Keratinocyte (primary cell): ENCODE measurements at regions not wholly inside any gene's neighbourhood (a gene's known extent, or its start where the extent isn't known, plus 50 kb on each side); places are given as distances from the start of the nearest gene placed in this dataset.

ENCODE experiments used
- DNase-seq: peaks from one replicate; pipeline ENCODE4 v3.0.0-alpha.2; 2011; ENCODE audit warnings: low read depth, missing footprints, low spot score
- FAIRE-seq: peaks from 2 replicates; lab custom pipeline; 2011; peaks lifted over from hg19 to GRCh38; lab: Jason Lieb, UNC
- H2AFZ ChIP-seq: 2 replicates; pipeline ENCODE4 v1.6.0; 2012; ENCODE audit warnings: low read length, control low read depth, inconsistent platforms; ENCODE audit not compliant: control insufficient read depth
- H3K27ac ChIP-seq: 2 replicates; pipeline ENCODE4 v1.5.1; 2011; ENCODE audit warnings: low read length; ENCODE audit not compliant: control insufficient read depth, insufficient read depth
- H3K27me3 ChIP-seq: 3 replicates; pipeline ENCODE4 v1.6.0; 2011; ENCODE audit warnings: low read length; ENCODE audit not compliant: control insufficient read depth, insufficient read depth; ENCODE audit errors: extremely low read depth
- H3K36me3 ChIP-seq, 2 experiments: 2 replicates in 1 of 2; 3 replicates in 1 of 2; pipeline ENCODE4 v1.5.1; 2011; ENCODE audit warnings: low read length in 2 of 2, mild to moderate bottlenecking in 1 of 2; ENCODE audit not compliant: control insufficient read depth in 2 of 2, insufficient read depth in 2 of 2; ENCODE audit errors: extremely low read depth in 1 of 2
- H3K4me1 ChIP-seq: 3 replicates; pipeline ENCODE4 v1.5.1; 2011; ENCODE audit warnings: low read length; ENCODE audit not compliant: control insufficient read depth, insufficient read depth; ENCODE audit errors: extremely low read depth
- H3K4me2 ChIP-seq: 3 replicates; pipeline ENCODE4 v1.6.0; 2011; ENCODE audit warnings: low read depth, low read length; ENCODE audit not compliant: control insufficient read depth, insufficient read depth; ENCODE audit errors: extremely low read depth
- H3K4me3 ChIP-seq, 3 experiments: fragments of 200-600 bp in 1 of 3; sonication (generic) in 1 of 3; 2 replicates in 2 of 3; 3 replicates in 1 of 3; pipeline ENCODE4 v1.5.1; 2011 to 2016; ENCODE audit warnings: low read length in 3 of 3, mild to moderate bottlenecking in 3 of 3, control low read depth in 2 of 3, inconsistent platforms in 1 of 3, low read depth in 1 of 3, mixed read lengths in 1 of 3, mixed run types in 1 of 3, moderate library complexity in 1 of 3; ENCODE audit not compliant: control insufficient read depth in 2 of 3, insufficient read depth in 2 of 3; ENCODE audit errors: extremely low read depth in 1 of 3
- H3K79me2 ChIP-seq: 2 replicates; pipeline ENCODE4 v1.6.0; 2012; ENCODE audit warnings: low read length; ENCODE audit not compliant: control insufficient read depth, insufficient read depth
- H3K9ac ChIP-seq: 3 replicates; pipeline ENCODE4 v1.6.0; 2011; ENCODE audit warnings: low read length; ENCODE audit not compliant: control insufficient read depth, insufficient read depth; ENCODE audit errors: extremely low read depth
- H3K9me1 ChIP-seq: 3 replicates; pipeline ENCODE4 v1.6.0; 2011; ENCODE audit warnings: low read length; ENCODE audit not compliant: control insufficient read depth, insufficient read depth; ENCODE audit errors: extremely low read depth
- H3K9me3 ChIP-seq: 2 replicates; pipeline ENCODE4 v1.5.1; 2012; ENCODE audit warnings: low read depth, low read length; ENCODE audit not compliant: control insufficient read depth
- H4K20me1 ChIP-seq: 3 replicates; pipeline ENCODE4 v1.6.0; 2011; ENCODE audit warnings: low read length; ENCODE audit not compliant: control insufficient read depth, insufficient read depth; ENCODE audit errors: extremely low read depth
- CTCF ChIP-seq, 3 experiments: IDR thresholded peaks in 1 of 3; conservative IDR thresholded peaks in 1 of 3; optimal IDR thresholded peaks in 1 of 3; 2 replicates in 2 of 3; 3 replicates in 1 of 3; pipeline versions ENCODE3 to v1.5.1; 2011; ENCODE audit warnings: low read length in 3 of 3, mild to moderate bottlenecking in 3 of 3, moderate library complexity in 2 of 3, control low read depth in 1 of 3, inconsistent platforms in 1 of 3; ENCODE audit not compliant: insufficient read depth in 2 of 3; ENCODE audit errors: extremely low read depth in 1 of 3
- EZH2 ChIP-seq: IDR thresholded peaks from one replicate; pipeline ENCODE4 v1.6.1; 2012; ENCODE audit warnings: inconsistent platforms, mild to moderate bottlenecking, low read length, moderate library complexity
- dilution Hi-C: fragments of 300-500 bp; cut with MboI; formaldehyde crosslinking; loops from one replicate; pipeline ENCODE4 v1.7.0; 2020; ENCODE audit warnings: low sequenced_read_pairs; ENCODE audit not compliant: extremely low pct_ligation_motif_present

GRCh38 chr1:163701783-163702374 is 380.1 kb downstream of the NUF2 start:
- DNase-seq = no peak
- H3K4me2 ChIP-seq = no peak overlapping the region
- dilution Hi-C loops = no loop called here
- H3K27me3 ChIP-seq = no peaks in the 10 kb centered on the region
- H3K9ac ChIP-seq = no peak overlapping the region
- H4K20me1 ChIP-seq = no peaks in the 10 kb centered on the region
- no peaks in the 10 kb centered on the region for H3K4me1 ChIP-seq
- no peak overlapping the region for H3K4me3 ChIP-seq
- no peaks in the 10 kb centered on the region for H3K9me3 ChIP-seq
- FAIRE-seq = no peak
- no peak for TF ChIP-seq EZH2
- no peak for TF ChIP-seq CTCF (optimal IDR thresholded peaks at IDR 0.05 in 1 of 3, IDR thresholded peaks at IDR 0.05 in 1 of 3, conservative IDR thresholded peaks at IDR 0.05 in 1 of 3; ENCODE audit: extremely low read depth in 1 of 3, insufficient read depth in 2 of 3, low read length in 3 of 3)
- no peaks in the 10 kb centered on the region for H3K9me1 ChIP-seq
- no peaks in the 10 kb centered on the region for H3K79me2 ChIP-seq
- H3K27ac ChIP-seq = no peak overlapping the region
- no peaks in the 10 kb centered on the region for H3K36me3 ChIP-seq
- no peak overlapping the region for H2AFZ ChIP-seq

- DNase-seq (no peak), FAIRE-seq (no peak)
- no peaks in the 10 kb centered on the region for H3K9me3 ChIP-seq
- H3K9ac ChIP-seq = no peak overlapping the region
- H3K4me1 ChIP-seq = no peaks in the 10 kb centered on the region
- H2AFZ ChIP-seq = no peak overlapping the region
- TF ChIP-seq EZH2 (no peak), CTCF (optimal IDR thresholded peaks at IDR 0.05 in 1 of 3, IDR thresholded peaks at IDR 0.05 in 1 of 3, conservative IDR thresholded peaks at IDR 0.05 in 1 of 3; ENCODE audit: extremely low read depth in 1 of 3, insufficient read depth in 2 of 3, low read length in 3 of 3) (no peak)
- H3K36me3 ChIP-seq = no peaks in the 10 kb centered on the region
- no peaks in the 10 kb centered on the region for H3K79me2 ChIP-seq
- H4K20me1 ChIP-seq = no peaks in the 10 kb centered on the region
- dilution Hi-C loops = no loop called here
- no peaks in the 10 kb centered on the region for H3K27me3 ChIP-seq
- H3K4me3 ChIP-seq = no peak overlapping the region
- no peak overlapping the region for H3K4me2 ChIP-seq
- H3K9me1 ChIP-seq = no peaks in the 10 kb centered on the region
- H3K27ac ChIP-seq = no peak overlapping the region
These were observed 382.0 kb downstream of the NUF2 start for GRCh38 chr1:163703794-163704193.
